ENCODE measurements at regions not wholly inside any gene's neighbourhood (a gene's known extent, or its start where the extent isn't known, plus 50 kb on each side); places are given as distances from the start of the nearest gene placed in this dataset.

- Histone ChIP-seq H2AFZ (ENCODE audit: low read depth, low read length) (no peak overlapping the region), H3K4me1 (replicated peaks in 1 of 2; ENCODE audit: control insufficient read depth in 2 of 2, insufficient read depth in 2 of 2, low read length in 2 of 2) (no peaks in the 10 kb centered on the region), H3K27ac (ENCODE audit: extremely low read depth, low read depth, low read length) (no peak overlapping the region), H3K9me3 (replicated peaks; ENCODE audit: control insufficient read depth, insufficient read depth, low read depth, low read length) (no peaks in the 10 kb centered on the region), H3K36me3 (ENCODE audit: control insufficient read depth, insufficient read depth, low read length) (no peaks in the 10 kb centered on the region), H3K79me2 (ENCODE audit: control insufficient read depth, insufficient read depth, low read length) (no peaks in the 10 kb centered on the region), H3K27me3 (ENCODE audit: control insufficient read depth in 2 of 2, insufficient read depth in 2 of 2, low read length in 2 of 2) (peaks cover 0 to 29% of the 10 kb centered on the region in 2 experiments; a peak in 2 of 5 replicates), H3K9me1 (ENCODE audit: control insufficient read depth, insufficient read depth, low read length) (no peaks in the 10 kb centered on the region), H3K9ac (ENCODE audit: insufficient read depth in 1 of 2, low read depth in 2 of 2, low read length in 2 of 2) (no peak overlapping the region), H4K20me1 (replicated peaks; ENCODE audit: control insufficient read depth, insufficient read depth, low read length) (0 out of 2 replicates have a peak, but pooled peaks cover 6% of the 10 kb centered on the region), H3K4me3 (no peak overlapping the region), H3K4me2 (ENCODE audit: insufficient read depth, low read length) (no peak overlapping the region)
- ChIA-PET POLR2A (interaction anchor here (0.6 kb wide), 1 partner anchor 241 kb away, joined by 3 read pairs; no protein-coding TSS in a partner anchor), CTCF (ENCODE audit: low intra/inter-chr PET ratio) (no interaction called here)
- ATAC-seq (no peak), FAIRE-seq (no peak), DNase-seq (ENCODE audit: extremely low read depth in 1 of 4, low spot score in 3 of 4) (no peak)
- intact Hi-C loops (cut with micrococcal nuclease) (no loop called here), in situ Hi-C loops (cut with MboI) (no loop called here)
- no TSS peak for BruUV-seq (replicated peaks)
- no peak for TF ChIP-seq ZHX1 (conservative IDR thresholded peaks at IDR 0.05; ENCODE audit: low read length)
- no peak for TF ChIP-seq KAT8 (IDR thresholded peaks at IDR 0.05; ENCODE audit: low read depth)
- no peak for TF ChIP-seq ATF2 (CRISPR knock-in tag; IDR thresholded peaks at IDR 0.05)
- no peak for TF ChIP-seq POLR3A (IDR thresholded peaks at IDR 0.05; ENCODE audit: borderline replicate concordance, extremely low read depth, insufficient read depth, insufficient read length)
- no peak for TF ChIP-seq ID3 (CRISPR knock-in tag; IDR thresholded peaks at IDR 0.05)
- TF ChIP-seq ID3 (tag; IDR thresholded peaks at IDR 0.05) = no peak
- no peak for TF ChIP-seq POLR2AphosphoS5 (IDR thresholded peaks at IDR 0.05; ENCODE audit: control insufficient read depth, insufficient read depth, low read depth, low read length)
- no peak for TF ChIP-seq ZNF24 (IDR thresholded peaks at IDR 0.05)
- TF ChIP-seq NR2F6 (CRISPR knock-in tag; IDR thresholded peaks at IDR 0.05) = no peak
- no peak for TF ChIP-seq ZNF140 (CRISPR knock-in tag; IDR thresholded peaks at IDR 0.05)
- TF ChIP-seq GTF2B (IDR thresholded peaks at IDR 0.05; ENCODE audit: extremely low read depth, insufficient read length) = no peak
- TF ChIP-seq NR2C2 (CRISPR knock-in tag; IDR thresholded peaks at IDR 0.05) = no peak
- TF ChIP-seq NR2C2 (tag; IDR thresholded peaks at IDR 0.05) = no peak
- TF ChIP-seq ARID3A (IDR thresholded peaks at IDR 0.05; ENCODE audit: borderline replicate concordance, low read depth, low read length) = no peak
- TF ChIP-seq TCF15 (CRISPR knock-in tag; IDR thresholded peaks at IDR 0.05) = no peak
- no peak for TF ChIP-seq CHD2 (IDR thresholded peaks at IDR 0.05; ENCODE audit: low read depth, low read length)
These were observed 223.0 kb upstream of the LRFN2 start for GRCh38 chr6:40810171-40810570.
